HG02571 (cell line): ENCODE measurements at regions not wholly inside any gene's neighbourhood (a gene's known extent, or its start where the extent isn't known, plus 50 kb on each side); places are given as distances from the start of the nearest gene placed in this dataset.

Source experiments
- ATAC-seq: cut with Tn5 transposase; IDR thresholded peaks from one replicate; pipeline ENCODE4 v1.9.1; 2021; ENCODE audit warnings: mild to moderate bottlenecking, moderate library complexity; ENCODE audit not compliant: unreplicated experiment

DNA sequence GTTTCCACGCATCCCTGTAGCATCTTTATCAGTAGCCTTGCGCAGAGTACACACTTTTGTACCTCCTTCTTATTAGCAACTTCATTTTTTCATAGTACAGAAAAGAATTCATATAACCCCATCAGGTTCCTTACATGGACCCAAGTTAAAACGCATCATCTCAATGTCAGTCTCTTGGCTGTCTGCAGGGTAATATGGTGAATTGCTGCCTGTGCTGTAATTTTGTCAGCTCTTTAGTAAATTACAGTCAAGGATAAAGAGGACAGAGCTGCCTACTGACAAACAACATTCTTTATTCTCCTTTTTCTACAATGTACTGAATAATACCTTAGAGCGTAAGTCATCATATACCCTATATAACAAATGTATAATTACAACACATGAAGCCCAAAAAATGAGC lies 222.5 kb downstream of the MRPL39 start:
- ATAC-seq, result no peak

DNA sequence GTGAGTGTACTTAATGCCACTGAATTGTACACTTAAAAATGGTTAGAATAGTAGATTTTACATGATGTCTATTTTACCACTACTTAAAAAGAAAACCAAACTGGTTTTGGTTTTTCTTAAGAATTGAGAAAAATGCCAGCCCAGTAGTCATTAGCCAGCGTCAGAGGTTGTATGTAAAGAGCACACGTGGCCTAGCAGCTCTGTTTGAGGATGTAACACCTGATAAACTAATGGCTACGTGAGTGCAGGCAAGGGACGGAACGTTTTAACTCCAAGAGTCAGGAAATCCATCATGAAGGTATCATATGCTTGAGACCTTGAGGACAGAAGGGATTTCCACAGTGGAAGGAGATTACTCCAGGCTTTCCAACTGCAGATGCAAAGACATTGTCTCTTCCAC lies 223.7 kb downstream of the MRPL39 start:
- no peak for ATAC-seq

DNA sequence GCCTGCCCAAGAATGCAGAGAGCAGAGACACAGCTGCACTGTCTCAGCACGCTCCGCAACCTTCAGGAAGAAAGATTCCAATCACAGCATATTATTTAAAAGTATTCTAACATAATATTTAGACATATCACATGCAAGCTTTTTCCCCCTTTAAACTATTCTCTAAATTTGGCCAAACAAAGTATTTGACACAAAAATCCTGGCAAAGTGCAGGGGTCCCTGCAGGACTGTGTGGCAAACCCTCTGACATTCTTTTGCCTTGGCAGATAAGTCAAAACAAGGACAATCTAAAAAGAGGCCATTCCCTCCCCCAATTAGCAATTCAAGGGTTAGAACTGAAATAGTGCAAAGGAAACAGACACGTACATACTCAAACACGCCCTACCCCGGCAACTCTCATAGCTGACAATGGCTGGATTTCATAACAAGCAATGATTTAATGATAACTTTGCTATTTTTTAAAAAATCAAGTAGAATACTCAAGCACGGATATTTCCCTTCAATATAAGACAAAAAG lies 225.3 kb downstream of the MRPL39 start:
- no peak for ATAC-seq

DNA sequence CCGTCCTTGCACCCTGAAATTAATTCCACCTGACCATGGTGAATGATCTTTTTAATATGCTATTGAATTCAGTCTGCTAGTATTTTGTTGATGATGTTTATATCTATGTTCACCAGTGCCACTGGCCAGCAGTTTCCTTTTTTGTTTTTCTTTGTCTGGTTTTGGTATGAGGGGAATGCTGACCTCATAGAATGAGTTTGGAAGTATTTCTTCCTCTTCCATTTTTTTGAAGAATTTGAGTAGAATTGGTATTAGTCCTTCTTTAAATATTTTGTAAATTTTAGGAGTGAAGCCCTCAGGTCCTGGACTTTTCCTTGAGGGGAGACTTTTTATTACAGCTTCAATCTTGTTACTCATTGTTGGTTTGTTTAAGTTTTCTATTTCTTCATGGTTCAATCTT lies 231.6 kb downstream of the MRPL39 start:
- no peak for ATAC-seq

DNA sequence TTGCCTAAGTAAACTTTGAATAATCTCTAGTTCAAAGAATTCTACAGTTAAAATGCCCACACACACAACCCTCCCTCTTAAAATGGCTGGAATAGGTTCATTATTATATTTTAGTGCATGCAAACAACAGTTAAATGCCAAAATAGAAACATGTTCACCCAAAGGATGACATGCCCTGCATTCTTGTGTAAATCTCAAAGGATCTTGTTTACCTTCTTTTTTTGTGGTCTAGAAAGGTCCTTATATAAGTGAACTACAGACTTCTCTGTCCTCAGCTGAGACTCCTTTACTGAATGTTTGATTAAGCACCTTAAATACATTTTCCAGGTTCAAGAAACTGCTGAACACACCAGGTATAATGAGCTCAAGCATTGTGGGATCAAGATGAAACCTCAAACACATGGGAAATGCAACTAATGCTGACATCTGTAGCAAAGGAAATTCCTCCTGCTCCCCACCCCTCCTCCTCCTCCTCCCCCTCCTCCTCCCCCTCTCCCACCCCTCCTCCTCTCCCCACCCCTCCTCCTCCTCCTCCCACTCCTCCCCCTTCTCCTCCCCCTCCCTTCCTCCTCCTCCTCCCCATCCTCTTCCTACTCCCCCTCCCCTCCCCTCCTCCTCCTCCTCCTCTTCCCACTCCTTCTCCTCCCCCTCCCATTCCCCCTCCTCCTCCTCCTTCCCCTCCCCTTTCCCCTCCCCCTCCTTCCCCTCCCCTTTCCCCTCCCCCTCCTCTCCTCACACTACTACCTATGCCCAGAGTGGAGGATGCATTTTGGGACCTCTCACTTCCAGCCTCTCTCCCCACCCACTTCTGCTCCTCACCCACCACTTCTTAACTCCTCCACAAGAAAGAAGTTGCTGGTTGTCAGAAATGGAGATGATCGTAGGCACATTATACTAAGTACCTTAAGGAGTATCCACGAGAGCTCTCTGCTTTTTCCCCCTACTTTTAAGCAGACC lies 233.9 kb downstream of the MRPL39 start:
- ATAC-seq, result no peak

DNA sequence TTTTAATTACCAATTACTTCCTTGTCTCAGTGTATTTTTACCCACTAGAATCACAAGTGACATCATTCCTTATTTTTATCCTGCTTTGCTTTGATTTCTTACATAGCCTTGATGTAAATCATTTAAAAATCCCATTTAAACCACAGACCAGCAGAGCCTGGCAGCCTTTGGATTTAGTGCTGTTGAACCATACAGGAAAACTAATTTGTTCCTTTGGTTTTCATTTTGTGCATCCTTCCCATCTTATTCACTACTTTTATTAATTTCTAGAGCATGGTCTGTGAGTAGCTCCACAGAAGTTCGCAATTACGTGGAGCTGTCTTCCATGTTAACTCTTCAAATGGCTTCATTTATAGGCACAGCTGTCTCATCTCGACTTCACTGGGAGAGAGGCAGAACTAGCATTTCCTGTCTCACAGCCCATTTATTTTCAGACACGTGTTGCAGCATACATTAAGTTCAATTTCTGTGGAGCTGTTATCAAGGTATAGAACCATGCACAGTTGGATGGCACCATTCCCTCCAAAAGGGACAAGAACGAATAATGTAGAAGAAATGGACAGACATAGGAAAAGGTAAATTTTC lies 235.3 kb downstream of the MRPL39 start:
- no peak for ATAC-seq

DNA sequence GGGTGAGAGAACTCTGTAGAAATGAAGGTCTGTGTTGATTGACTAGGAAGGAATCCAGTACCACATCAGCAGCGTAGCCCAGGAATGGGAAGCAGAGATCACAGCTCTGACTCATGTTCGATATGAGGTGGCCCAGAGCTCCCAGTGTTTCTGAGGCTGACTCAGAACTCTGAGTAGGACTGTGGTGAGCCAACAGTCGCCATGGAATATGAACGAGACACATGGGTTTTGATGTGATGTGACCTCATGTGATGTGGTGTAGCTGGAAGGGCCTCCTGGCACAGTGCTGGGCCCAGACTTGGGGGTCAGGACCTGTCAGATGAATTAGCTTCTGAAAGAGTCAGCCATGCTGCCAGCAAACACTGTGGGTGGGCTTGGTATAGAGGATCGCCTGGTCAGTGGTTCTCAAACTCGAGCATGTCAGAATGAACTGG lies 237.0 kb downstream of the MRPL39 start:
- ATAC-seq, result no peak

DNA sequence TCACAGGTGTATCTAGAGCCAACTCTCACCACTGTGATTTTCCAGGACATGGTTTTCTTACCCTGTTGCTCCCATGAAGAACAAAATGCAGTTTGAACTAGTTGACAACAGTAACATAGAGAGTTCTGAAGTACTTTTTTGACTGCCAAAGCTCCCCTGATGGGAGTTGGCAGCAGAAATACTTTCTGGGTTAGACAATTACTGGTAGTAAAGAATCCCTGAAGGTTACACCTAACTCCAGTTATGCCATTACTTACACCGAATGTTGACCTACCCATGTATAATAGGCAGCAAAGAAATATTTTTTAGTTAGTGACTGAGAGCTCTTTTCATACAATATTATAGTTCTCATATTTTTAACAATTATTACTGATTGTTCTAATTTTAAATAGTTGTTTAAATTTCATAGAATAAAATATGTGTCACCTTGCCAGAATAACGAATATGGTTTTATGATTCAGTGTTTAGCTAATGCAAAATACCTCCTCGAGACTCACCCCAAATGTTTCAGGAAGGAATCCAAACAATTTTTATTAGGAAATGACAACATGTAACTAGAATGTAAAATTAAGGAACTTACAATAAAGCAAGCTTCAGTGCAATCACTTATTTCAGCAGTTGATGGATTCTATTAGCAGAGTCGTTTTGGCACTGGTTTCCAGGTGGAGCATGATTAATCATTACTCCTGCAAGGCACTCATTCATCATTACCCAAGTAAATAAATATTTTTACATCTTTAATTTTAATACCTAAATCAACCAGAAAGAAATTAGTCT lies 237.6 kb downstream of the MRPL39 start:
- no peak for ATAC-seq

DNA sequence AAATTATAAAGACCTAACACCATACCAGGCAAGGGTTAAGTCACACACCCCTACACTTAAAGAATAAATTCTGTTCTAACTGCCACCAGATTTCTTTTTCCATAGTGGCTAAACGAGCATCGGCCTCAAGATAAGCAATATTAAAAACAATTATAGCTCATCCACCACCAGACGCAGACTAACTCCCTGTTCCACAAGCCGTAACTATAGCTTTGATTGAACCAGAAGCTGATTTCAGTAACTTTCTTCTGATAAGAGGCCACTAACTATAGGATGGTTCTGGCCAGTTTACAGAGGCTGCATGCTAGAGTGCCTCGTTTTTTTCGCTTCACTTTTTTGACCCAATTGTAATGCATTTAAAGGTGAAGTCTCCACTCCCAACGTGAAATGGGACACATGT lies 238.8 kb downstream of the MRPL39 start:
- no peak for ATAC-seq

DNA sequence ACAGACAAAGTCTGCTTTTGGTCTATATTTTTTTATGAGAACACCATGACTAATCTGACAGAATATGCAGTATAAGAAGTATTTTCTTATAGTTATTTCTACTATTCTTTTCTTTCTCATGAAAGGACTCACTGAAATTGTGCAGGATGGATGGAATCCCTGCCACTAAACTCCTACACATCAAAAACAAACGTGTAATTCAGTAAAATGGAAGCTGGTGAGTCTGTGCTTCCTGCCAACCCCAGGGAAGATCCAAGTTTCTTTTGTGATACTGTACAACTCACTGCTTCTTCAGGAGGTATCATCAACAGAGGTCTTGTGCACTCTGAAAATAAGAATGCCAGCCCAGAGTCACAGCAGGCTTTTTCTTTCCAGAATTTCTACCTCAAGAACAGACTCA lies 241.2 kb downstream of the MRPL39 start:
- no peak for ATAC-seq

DNA sequence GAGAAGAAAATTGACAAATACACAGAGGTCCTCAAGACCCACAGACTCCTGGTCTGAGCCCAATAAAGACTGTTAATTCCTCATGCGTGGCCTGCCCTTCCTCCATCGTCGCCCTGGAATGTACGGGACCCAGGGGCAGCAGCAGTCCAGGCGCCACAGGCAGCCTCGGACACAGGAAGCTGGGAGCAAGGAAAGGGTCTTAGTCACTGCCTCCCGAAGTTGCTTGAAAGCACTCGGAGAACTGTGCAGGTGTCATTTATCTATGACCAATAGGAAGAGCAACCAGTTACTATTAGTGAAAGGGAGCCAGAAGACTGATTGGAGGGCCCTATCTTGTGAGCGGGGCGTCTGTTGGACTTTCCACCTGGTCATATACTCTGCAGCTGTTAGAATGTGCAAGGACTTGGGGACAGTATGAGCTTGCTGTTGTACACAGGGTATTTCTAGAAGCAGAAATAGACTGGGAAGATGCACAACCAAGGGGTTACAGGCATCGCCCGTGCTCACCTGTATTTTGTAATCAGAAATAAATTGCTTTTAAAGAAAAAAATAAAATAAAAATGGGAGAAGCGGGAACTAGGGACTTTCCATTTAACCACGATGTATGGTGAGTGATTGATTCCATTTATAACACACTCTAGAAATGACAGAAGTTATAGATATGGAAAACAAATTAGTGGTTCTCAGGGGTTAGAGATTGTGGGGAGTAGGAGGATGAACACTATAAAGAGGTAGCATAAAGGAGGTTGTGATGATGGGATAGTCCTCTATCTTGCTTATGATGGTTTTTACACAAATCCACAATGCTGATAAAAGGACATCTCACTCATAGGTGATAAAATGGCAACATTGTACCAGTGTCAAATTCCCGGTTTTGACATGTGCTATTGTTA lies 244.7 kb downstream of the MRPL39 start:
- no peak for ATAC-seq

DNA sequence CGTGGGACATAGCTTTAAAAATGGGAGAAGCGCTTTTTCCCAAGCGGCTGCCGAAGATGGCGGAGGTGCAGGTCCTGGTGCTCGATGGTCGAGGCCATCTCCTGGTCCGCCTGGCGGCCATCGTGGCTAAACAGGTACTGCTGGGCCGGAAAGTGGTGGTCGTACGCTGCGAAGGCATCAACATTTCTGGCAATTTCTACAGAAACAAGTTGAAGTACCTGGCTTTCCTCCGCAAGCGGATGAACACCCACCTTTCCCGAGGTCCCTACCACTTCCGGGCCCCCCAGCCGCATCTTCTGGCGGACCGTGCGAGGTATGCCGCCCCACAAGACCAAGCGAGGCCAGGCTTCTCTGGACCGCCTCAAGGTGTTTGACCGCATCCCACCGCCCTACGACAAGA lies 245.5 kb downstream of the MRPL39 start:
- ATAC-seq, result no peak

DNA sequence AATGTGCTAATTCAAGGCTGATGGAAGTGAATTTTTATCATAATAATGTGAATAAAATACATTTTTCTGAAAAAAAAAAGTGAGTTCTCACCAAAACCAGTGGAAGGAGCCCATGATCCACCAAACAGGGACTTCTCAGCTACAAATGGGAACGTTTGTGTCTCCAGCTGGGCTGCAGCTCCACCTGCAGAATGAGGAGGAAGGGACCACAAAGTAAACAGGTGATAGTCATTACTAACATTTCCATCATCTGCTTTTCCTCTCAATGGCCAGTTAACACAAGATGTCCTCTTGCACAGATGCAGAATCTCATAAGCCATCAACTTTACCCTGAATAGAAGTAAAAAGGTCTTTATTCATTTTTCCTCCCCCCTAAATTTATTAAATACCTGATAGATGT lies 246.2 kb downstream of the MRPL39 start:
- no peak for ATAC-seq

DNA sequence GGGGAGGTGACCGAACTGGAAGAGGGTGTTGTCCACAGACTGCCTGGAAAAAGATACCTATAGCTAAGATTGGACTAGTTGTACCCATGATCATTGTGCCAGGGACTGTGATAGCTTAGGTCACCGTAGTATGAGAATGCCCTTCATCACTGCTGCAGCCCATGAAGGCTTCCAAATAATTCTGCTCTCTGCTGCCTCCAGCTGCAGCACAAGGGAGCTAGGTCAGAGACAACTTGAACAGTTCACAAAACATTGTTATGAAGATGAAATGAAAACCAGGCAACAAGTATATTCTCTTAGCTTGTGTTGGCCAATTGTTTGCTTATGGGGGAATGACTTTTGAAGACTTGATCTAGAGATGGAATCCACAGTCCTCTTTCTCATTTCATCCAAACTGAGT lies 246.7 kb downstream of the MRPL39 start:
- ATAC-seq, result no peak

DNA sequence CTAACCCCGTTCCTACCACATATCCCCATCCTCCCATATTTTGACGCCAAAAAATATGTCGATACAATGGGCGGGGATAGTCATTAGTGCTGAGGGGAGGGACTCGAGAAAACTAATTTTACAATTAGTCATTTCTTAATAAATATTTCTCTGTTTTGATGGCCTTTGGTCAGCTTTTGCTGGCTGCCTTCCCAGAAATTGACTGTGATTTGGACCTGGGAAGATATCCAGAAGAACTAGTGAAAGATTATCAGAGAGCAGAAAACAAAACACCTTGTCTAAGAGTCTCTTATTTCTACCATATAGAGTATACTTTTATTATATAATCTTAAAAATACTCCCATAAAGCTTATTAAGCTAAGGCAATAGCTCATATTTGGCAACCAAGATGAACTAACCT lies 247.6 kb downstream of the MRPL39 start:
- no peak for ATAC-seq

DNA sequence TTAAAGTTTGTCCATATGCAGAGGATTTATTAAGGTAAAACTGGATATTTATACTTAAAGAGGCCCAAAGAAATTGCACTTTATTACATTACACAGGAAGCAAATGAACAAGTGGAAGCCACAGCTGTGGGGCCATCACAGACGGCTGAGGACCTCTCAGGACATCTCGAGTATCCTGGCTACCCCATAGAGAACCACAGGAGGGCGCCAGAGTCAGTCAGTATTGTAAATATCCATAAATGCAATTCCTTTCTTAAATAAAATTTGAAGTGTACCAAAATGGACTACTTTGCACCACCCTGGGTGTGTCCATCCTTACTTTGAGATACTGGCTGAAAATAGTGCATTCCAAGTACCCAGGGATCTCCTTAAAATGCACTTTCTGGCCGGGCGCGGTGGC lies 257.2 kb downstream of the MRPL39 start:
- no peak for ATAC-seq

DNA sequence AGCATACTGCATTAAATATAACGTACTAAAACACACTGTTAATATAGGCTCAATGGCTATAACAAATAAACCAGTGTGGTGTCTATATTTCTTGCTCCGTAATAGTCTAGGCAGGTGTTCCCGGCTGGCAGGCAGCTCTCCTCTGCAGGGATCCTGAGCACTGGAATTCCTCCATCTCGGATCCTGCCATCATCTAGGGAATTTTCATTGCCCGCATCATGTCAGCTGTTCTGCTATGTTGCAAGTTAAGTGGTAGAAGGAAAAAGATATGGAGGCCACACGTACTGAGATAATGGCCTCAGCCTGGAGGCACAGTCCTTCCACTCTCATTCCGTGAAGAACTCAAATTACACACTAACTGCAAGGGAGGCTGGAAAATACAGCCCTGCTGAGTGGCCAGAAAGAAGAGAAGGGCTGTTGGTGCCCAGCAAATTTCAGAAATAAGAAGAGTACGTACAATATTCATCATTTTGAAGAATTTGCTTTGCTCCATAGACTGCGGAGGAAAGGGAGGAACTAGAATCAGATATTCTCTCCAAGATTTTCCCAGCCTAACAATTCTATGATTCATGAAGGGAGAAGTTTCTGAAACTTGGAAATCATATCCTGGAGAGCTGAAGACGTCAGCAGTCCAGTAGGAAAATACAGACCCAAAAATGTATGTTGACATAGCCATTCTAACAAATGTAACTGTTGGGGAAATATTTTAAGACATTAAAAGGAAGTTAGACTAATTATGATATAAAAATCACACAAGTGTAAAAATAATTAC lies 263.3 kb downstream of the MRPL39 start:
- no peak for ATAC-seq

DNA sequence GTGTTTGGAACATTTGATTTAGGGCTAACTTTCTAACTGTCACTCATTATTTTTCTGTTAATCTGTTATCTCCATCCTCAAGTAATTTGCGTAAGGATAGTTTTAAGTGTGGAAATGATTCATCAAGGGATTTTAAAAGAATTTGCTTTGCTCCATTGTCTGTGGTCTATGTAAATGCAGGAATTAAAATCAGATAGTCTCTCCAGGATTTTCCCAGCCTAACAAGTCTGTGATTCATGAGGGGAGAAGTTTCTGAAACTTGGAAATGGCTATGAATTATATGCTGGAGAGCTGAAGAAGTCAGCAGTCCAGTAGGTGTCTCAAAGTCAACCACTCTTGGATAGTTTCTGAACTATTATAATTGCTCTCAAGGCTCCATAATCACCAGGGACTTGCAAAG lies 264.5 kb downstream of the MRPL39 start:
- no peak for ATAC-seq

DNA sequence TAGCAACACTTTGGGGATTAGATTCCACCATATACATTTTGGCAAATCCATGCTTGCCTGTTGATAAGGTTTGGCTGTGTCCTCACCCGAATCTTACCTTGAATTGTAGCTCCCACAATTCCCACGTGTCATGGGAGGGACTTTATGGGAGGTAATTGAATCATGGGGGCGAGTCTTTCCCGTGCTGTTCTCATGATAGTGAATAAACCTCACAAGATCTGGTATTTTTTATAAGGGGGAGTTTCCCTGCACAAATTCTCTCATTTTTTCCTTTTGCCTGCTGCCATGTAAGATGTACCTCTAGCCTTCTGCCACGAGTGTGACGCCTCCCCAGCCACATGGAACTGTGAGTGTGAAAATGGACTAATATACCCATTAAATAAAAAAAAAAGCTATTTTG lies 265.3 kb downstream of the MRPL39 start:
- no peak for ATAC-seq

DNA sequence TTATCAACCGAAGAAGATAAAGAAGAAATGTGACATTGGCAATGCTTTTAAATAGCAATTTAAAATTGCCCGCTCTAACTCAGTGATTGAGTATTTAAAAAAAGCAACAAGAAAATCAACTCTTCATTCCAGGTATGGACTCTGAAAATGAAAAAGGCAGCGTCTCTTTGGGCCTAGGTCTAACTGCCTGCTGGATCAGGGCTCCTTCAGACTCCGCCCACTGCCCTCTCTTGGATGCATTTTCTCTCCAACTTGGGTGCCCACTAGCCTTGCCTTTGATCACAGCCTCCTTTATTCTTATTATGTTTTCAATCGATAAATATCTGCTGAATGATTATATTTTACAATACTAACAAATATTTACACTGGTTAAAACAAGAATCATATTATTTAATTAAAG lies 268.9 kb downstream of the MRPL39 start:
- no peak for ATAC-seq
